HCT116 (cell line): ENCODE measurements at regions not wholly inside any gene's neighbourhood (a gene's known extent, or its start where the extent isn't known, plus 50 kb on each side); places are given as distances from the start of the nearest gene placed in this dataset.

Source experiments
- ATAC-seq: fragments of 200-7000 bp; cut with Tn5 transposase; 2 replicates; pipeline ENCODE4 v1.9.1; 2020; ENCODE audit warnings: mild to moderate bottlenecking, moderate library complexity
- BruUV-seq: library from RNA; stranded (reverse); fragments of 400-500 nt; replicated peaks from 2 replicates; lab custom pipeline; 2021; lab: Mats Ljungman, UMichigan
- CTCF ChIA-PET: fragments of 300-600 bp; sonication (Branson Sonifier 250); formaldehyde crosslinking; loops from one replicate; lab custom pipeline; 2021; ENCODE audit warnings: antibody characterized with exemption; lab: Charles Lee
- POLR2A ChIA-PET: fragments of 300-600, 350-600 bp; sonication (Branson Sonifier 250); formaldehyde crosslinking; loops from one replicate; lab custom pipeline; 2021; ENCODE audit warnings: antibody characterized with exemption; lab: Charles Lee
- RAD21 ChIA-PET, 2 experiments: fragments of 300-600 bp; sonication (Branson Sonifier 250); formaldehyde crosslinking; loops; one replicate each; lab custom pipeline; 2023; ENCODE audit warnings: low total read pairs in 2 of 2; ENCODE audit not compliant: uncharacterized antibody in 2 of 2, unreplicated experiment in 2 of 2, low non-redundant PET in 1 of 2; lab: Charles Lee
- DNase-seq: peaks from one replicate; pipeline ENCODE4 v3.0.0-alpha.2; 2010; ENCODE audit warnings: low read depth, low spot score
- H2AFZ ChIP-seq: fragments of 200-600 bp; shearing (Covaris generic), sonication (generic); 2 replicates; pipeline ENCODE4 v1.6.1; 2017; ENCODE audit warnings: low read depth, mixed run types, mixed read lengths, antibody characterized with exemption, low read length; ENCODE audit not compliant: poor library complexity, severe bottlenecking
- H3K27ac ChIP-seq: 2 replicates; pipeline ENCODE4 v1.5.1; 2012; ENCODE audit warnings: low read depth, low read length
- H3K27me3 ChIP-seq: fragments of 200-600 bp; sonication (generic); 2 replicates; pipeline ENCODE4 v1.6.1; 2016; ENCODE audit warnings: mixed run types, low read length, mixed read lengths; ENCODE audit not compliant: insufficient read depth
- H3K36me3 ChIP-seq, 2 experiments: fragments of 200-500 bp in 1 of 2; fragments of 200-600 bp in 1 of 2; sonication (Bioruptor generic) in 1 of 2; sonication (generic) in 1 of 2; 2 replicates each; pipeline versions ENCODE4 v1.5.1 to v1.6.1; 2014 to 2016; ENCODE audit warnings: low read length in 2 of 2, inconsistent platforms in 1 of 2, mixed read lengths in 1 of 2, mixed run types in 1 of 2; ENCODE audit not compliant: insufficient read depth in 2 of 2, control insufficient read depth in 1 of 2
- H3K4me1 ChIP-seq, 2 experiments: fragments of 200-600 bp in 1 of 2; sonication (generic) in 1 of 2; 2 replicates each; pipeline versions ENCODE4 v1.5.1 to v1.6.1; 2012 to 2017; ENCODE audit warnings: low read length in 2 of 2, inconsistent platforms in 1 of 2, mild to moderate bottlenecking in 1 of 2, mixed read lengths in 1 of 2, mixed run types in 1 of 2, moderate library complexity in 1 of 2; ENCODE audit not compliant: insufficient read depth in 2 of 2, control insufficient read depth in 1 of 2
- H3K4me2 ChIP-seq: fragments of 200-600 bp; sonication (generic); 2 replicates; pipeline ENCODE4 v1.6.1; 2017; ENCODE audit warnings: mixed run types, low read length, mixed read lengths
- H3K4me3 ChIP-seq, 2 experiments: fragments of 200-600 bp in 1 of 2; sonication (generic) in 1 of 2; replicated peaks in 1 of 2; 2 replicates each; pipeline ENCODE4 v1.5.1; 2011 to 2016; ENCODE audit warnings: low read length in 2 of 2, control low read depth in 1 of 2, low read depth in 1 of 2, mild to moderate bottlenecking in 1 of 2, mixed read lengths in 1 of 2, mixed run types in 1 of 2
- H3K79me2 ChIP-seq: fragments of 200-600 bp; sonication (generic); 2 replicates; pipeline ENCODE4 v1.6.1; 2017; ENCODE audit warnings: mild to moderate bottlenecking, mixed run types, low read length, moderate library complexity, mixed read lengths; ENCODE audit not compliant: insufficient read depth
- H3K9ac ChIP-seq: fragments of 200-600 bp; sonication (generic); 2 replicates; pipeline ENCODE4 v1.6.1; 2016; ENCODE audit warnings: low read length, mixed read lengths
- H3K9me2 ChIP-seq: fragments of 200-600 bp; sonication (generic), shearing (Covaris generic); 2 replicates; pipeline ENCODE4 v1.6.1; 2017; ENCODE audit warnings: mixed run types, mild to moderate bottlenecking, moderate library complexity; ENCODE audit not compliant: insufficient read depth
- H3K9me3 ChIP-seq, 2 experiments: fragments of 200-500 bp in 1 of 2; fragments of 200-600 bp in 1 of 2; sonication (Bioruptor generic) in 1 of 2; sonication (generic) in 1 of 2; 2 replicates each; pipeline ENCODE4 v1.6.1; 2014 to 2017; ENCODE audit warnings: low read length in 2 of 2, mixed read lengths in 2 of 2, inconsistent platforms in 1 of 2, low read depth in 1 of 2, mild to moderate bottlenecking in 1 of 2, mixed run types in 1 of 2, moderate library complexity in 1 of 2; ENCODE audit not compliant: control insufficient read depth in 1 of 2, insufficient read depth in 1 of 2
- H4K20me1 ChIP-seq: fragments of 200-600 bp; sonication (generic), shearing (Covaris generic); 2 replicates; pipeline ENCODE4 v1.6.1; 2017; ENCODE audit warnings: mixed run types, mild to moderate bottlenecking, moderate library complexity; ENCODE audit not compliant: insufficient read depth
- CEBPB ChIP-seq: IDR thresholded peaks from 2 replicates; pipeline ENCODE4 v1.6.1; 2012; ENCODE audit warnings: low read depth
- EGR1 ChIP-seq: IDR thresholded peaks from 2 replicates; pipeline ENCODE4 v1.6.1; 2012; ENCODE audit warnings: low read depth
- EZH2 ChIP-seq: fragments of 200-600 bp; sonication (generic); IDR thresholded peaks from 2 replicates; pipeline ENCODE4 v1.6.1; 2017; ENCODE audit warnings: antibody characterized with exemption, mixed run types
- POLR2A ChIP-seq: IDR thresholded peaks from 2 replicates; pipeline ENCODE4 v1.7.0; 2011; ENCODE audit warnings: borderline replicate concordance; ENCODE audit not compliant: insufficient read depth, insufficient read length; ENCODE audit errors: extremely low read depth
- REST ChIP-seq: IDR thresholded peaks from 2 replicates; pipeline ENCODE4 v1.6.1; 2012; ENCODE audit warnings: low read depth
- SIN3A ChIP-seq: IDR thresholded peaks from 2 replicates; pipeline ENCODE4 v1.6.1; 2012; ENCODE audit warnings: low read depth
- SP1 ChIP-seq: IDR thresholded peaks from 2 replicates; pipeline ENCODE4 v1.6.1; 2012; ENCODE audit warnings: low read depth
- TCF7L2 ChIP-seq: IDR thresholded peaks from 2 replicates; pipeline ENCODE4 v1.7.0; 2011; ENCODE audit warnings: borderline replicate concordance, inconsistent platforms; ENCODE audit not compliant: insufficient read depth, insufficient read length; ENCODE audit errors: extremely low read depth
- ZBTB33 ChIP-seq: IDR thresholded peaks from 2 replicates; pipeline ENCODE4 v1.6.1; 2011; ENCODE audit warnings: mild to moderate bottlenecking, low read length, moderate library complexity; ENCODE audit not compliant: insufficient replicate concordance; ENCODE audit errors: extremely low read depth
- ZFX ChIP-seq: fragments of 450-650 bp; IDR thresholded peaks from 2 replicates; pipeline ENCODE4 v1.6.1; 2017
- ZNF274 ChIP-seq: fragments of 200-500 bp; sonication (Bioruptor generic); IDR thresholded peaks from 2 replicates; pipeline ENCODE4 v1.6.1; 2014; ENCODE audit warnings: mild to moderate bottlenecking, low read depth, low read length, inconsistent platforms
- intact Hi-C: fragments of 100-400 bp; cut with micrococcal nuclease; formaldehyde crosslinking; loops from 2 replicates; pipeline ENCODE4 v1.10.0; 2022
- TF ChIP-seq, protein P1 (sequence below): IDR thresholded peaks from 2 replicates; pipeline ENCODE4 v1.6.1; 2012
- TF ChIP-seq, protein P2 (sequence below), 3 experiments: fragments of 200-600 bp in 1 of 3; sonication (generic) in 1 of 3; IDR thresholded peaks in 2 of 3; conservative IDR thresholded peaks in 1 of 3; 2 replicates each; pipeline ENCODE4 v1.5.1; 2012 to 2017; ENCODE audit warnings: low read depth in 2 of 3, low read length in 2 of 3, antibody characterized with exemption in 1 of 3, borderline replicate concordance in 1 of 3, control low read depth in 1 of 3, mild to moderate bottlenecking in 1 of 3, mixed read lengths in 1 of 3, mixed run types in 1 of 3, moderate library complexity in 1 of 3; ENCODE audit not compliant: insufficient read depth in 1 of 3

DNA sequence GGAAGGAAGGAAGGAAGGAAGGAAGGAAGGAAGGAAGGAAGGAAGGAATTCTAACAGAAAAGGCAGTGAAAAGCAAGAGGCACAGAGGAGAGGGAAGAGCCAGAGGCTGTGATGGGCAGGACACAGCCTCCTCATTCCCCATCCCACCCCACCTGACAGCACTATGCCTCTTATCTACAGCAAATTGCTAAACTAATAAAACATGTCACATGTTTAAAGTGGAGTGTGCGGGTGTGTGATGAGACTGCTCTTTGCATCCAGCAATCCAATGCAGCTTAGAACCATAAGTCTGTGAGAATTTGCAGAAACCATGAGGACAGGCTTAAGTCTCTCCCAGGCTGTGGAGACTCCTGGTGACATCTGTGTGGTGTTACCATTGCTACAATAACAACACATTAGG is 108.4 kb upstream of the ALK start:
- Histone ChIP-seq H3K9me3 (no peaks in the 10 kb centered on the region), H3K4me2 (no peak overlapping the region), H3K27me3 (peaks cover 65% of the 10 kb centered on the region), H3K79me2 (no peaks in the 10 kb centered on the region), H3K27ac (no peak overlapping the region), H3K9ac (no peak overlapping the region), H2AFZ (no peak overlapping the region), H3K4me1 (no peaks in the 10 kb centered on the region), H3K9me2 (no peaks in the 10 kb centered on the region), H3K4me3 (no peak overlapping the region), H3K36me3 (no peaks in the 10 kb centered on the region), H4K20me1 (no peaks in the 10 kb centered on the region)
- ChIA-PET CTCF (no interaction called here), RAD21 (no interaction called here), POLR2A (no interaction called here)
- ATAC-seq, result no peak
- TF ChIP-seq, protein P1, sequence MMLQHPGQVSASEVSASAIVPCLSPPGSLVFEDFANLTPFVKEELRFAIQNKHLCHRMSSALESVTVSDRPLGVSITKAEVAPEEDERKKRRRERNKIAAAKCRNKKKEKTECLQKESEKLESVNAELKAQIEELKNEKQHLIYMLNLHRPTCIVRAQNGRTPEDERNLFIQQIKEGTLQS, result no peak
- TF ChIP-seq ZBTB33, result no peak
- TF ChIP-seq ZNF274, result no peak
- TF ChIP-seq TCF7L2, result no peak
- no peak for TF ChIP-seq CEBPB
- TF ChIP-seq, protein P2, sequence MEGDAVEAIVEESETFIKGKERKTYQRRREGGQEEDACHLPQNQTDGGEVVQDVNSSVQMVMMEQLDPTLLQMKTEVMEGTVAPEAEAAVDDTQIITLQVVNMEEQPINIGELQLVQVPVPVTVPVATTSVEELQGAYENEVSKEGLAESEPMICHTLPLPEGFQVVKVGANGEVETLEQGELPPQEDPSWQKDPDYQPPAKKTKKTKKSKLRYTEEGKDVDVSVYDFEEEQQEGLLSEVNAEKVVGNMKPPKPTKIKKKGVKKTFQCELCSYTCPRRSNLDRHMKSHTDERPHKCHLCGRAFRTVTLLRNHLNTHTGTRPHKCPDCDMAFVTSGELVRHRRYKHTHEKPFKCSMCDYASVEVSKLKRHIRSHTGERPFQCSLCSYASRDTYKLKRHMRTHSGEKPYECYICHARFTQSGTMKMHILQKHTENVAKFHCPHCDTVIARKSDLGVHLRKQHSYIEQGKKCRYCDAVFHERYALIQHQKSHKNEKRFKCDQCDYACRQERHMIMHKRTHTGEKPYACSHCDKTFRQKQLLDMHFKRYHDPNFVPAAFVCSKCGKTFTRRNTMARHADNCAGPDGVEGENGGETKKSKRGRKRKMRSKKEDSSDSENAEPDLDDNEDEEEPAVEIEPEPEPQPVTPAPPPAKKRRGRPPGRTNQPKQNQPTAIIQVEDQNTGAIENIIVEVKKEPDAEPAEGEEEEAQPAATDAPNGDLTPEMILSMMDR (IDR thresholded peaks at IDR 0.05 in 2 of 3, conservative IDR thresholded peaks at IDR 0.05 in 1 of 3; ENCODE audit: borderline replicate concordance in 1 of 3, insufficient read depth in 1 of 3, low read depth in 2 of 3, low read length in 2 of 3), result no peak
- no peak for TF ChIP-seq REST
- no peak for TF ChIP-seq POLR2A
- no peak for TF ChIP-seq EGR1
- no peak for TF ChIP-seq SIN3A
- no peak for TF ChIP-seq SP1
- TF ChIP-seq ZFX, result no peak
- no peak for TF ChIP-seq EZH2
- no peak for DNase-seq
- BruUV-seq, result no TSS peak
- intact Hi-C loops, result no loop called here
